WERI-Rb-1 (cell line): ENCODE measurements at regions not wholly inside any gene's neighbourhood (a gene's known extent, or its start where the extent isn't known, plus 50 kb on each side); places are given as distances from the start of the nearest gene placed in this dataset.

ENCODE experiments used
- DNase-seq: peaks from one replicate; pipeline ENCODE4 v3.0.0-alpha.2; 2020
- H3K27ac ChIP-seq: fragments of 250-450 bp; sonication (Bioruptor Pico); 2 replicates; pipeline ENCODE4 v1.5.1; 2020; ENCODE audit warnings: mild to moderate bottlenecking, moderate library complexity
- H3K27me3 ChIP-seq: fragments of 250-450 bp; sonication (Bioruptor Pico); 2 replicates; pipeline ENCODE4 v1.5.1; 2021; ENCODE audit warnings: mild to moderate bottlenecking, low read depth, moderate library complexity; ENCODE audit not compliant: insufficient read depth, severe bottlenecking
- H3K36me3 ChIP-seq: fragments of 250-450 bp; sonication (Bioruptor Pico); 2 replicates; pipeline ENCODE4 v1.5.1; 2020; ENCODE audit warnings: mild to moderate bottlenecking, moderate library complexity
- H3K4me3 ChIP-seq: 2 replicates; pipeline ENCODE4 v1.5.1; 2011; ENCODE audit warnings: low read depth, mild to moderate bottlenecking, control low read depth, low read length
- H3K9me3 ChIP-seq: fragments of 250-450 bp; sonication (Bioruptor Pico); 2 replicates; pipeline ENCODE4 v1.5.1; 2021; ENCODE audit warnings: mild to moderate bottlenecking, moderate library complexity; ENCODE audit not compliant: severe bottlenecking
- CTCF ChIP-seq: IDR thresholded peaks from 2 replicates; pipeline ENCODE4 v1.5.1; 2011; ENCODE audit warnings: low read depth, mild to moderate bottlenecking, control low read depth, inconsistent platforms, low read length

GRCh38 chr10:2410049-2410448, 657.3 kb upstream of the PFKP start:
- H3K9me3 ChIP-seq, result no peaks in the 10 kb centered on the region
- H3K27ac ChIP-seq, result no peak overlapping the region
- H3K27me3 ChIP-seq, result no peaks in the 10 kb centered on the region
- H3K36me3 ChIP-seq, result no peaks in the 10 kb centered on the region
- DNase-seq, result no peak
- H3K4me3 ChIP-seq, result no peak overlapping the region
- no peak for TF ChIP-seq CTCF

- H3K27me3 ChIP-seq, result no peaks in the 10 kb centered on the region
- no peak for TF ChIP-seq CTCF
- no peak overlapping the region for H3K27ac ChIP-seq
- DNase-seq, result no peak
- H3K9me3 ChIP-seq, result no peaks in the 10 kb centered on the region
- no peak overlapping the region for H3K4me3 ChIP-seq
- no peaks in the 10 kb centered on the region for H3K36me3 ChIP-seq
Observed at GRCh38 chr10:2401459-2401858, 664.1 kb upstream of the ADARB2 start.

- Histone ChIP-seq H3K4me3 (no peak overlapping the region), H3K27me3 (no peaks in the 10 kb centered on the region), H3K27ac (no peak overlapping the region)
Observed at GRCh38 chr10:2399482-2399881, 662.2 kb upstream of the ADARB2 start.

GRCh38 chr10:2392145-2392812, 655.0 kb upstream of the ADARB2 start:
- DNase-seq, result no peak
- no peak for TF ChIP-seq CTCF
- Histone ChIP-seq H3K27ac (no peak overlapping the region), H3K9me3 (no peaks in the 10 kb centered on the region), H3K36me3 (no peaks in the 10 kb centered on the region), H3K4me3 (no peak overlapping the region), H3K27me3 (no peaks in the 10 kb centered on the region)

More at GRCh38 chr10:2399482-2399881, 662.2 kb upstream of the ADARB2 start:
- no peaks in the 10 kb centered on the region for H3K9me3 ChIP-seq
- no peaks in the 10 kb centered on the region for H3K36me3 ChIP-seq
- DNase-seq, result no peak
- TF ChIP-seq CTCF, result no peak

- DNase-seq, result no peak
- Histone ChIP-seq H3K4me3 (no peak overlapping the region), H3K9me3 (no peaks in the 10 kb centered on the region), H3K36me3 (no peaks in the 10 kb centered on the region), H3K27me3 (no peaks in the 10 kb centered on the region), H3K27ac (no peak overlapping the region)
- TF ChIP-seq CTCF, result no peak
Observed at GRCh38 chr10:2387672-2388071, 650.3 kb upstream of the ADARB2 start.

GRCh38 chr10:2387261-2387660, 649.9 kb upstream of the ADARB2 start:
- no peak for DNase-seq
- no peak overlapping the region for H3K4me3 ChIP-seq
- H3K36me3 ChIP-seq, result no peaks in the 10 kb centered on the region
- H3K9me3 ChIP-seq, result no peaks in the 10 kb centered on the region
- TF ChIP-seq CTCF, result no peak
- H3K27me3 ChIP-seq, result no peaks in the 10 kb centered on the region
- H3K27ac ChIP-seq, result no peak overlapping the region
